ENCODE measurements at regions not wholly inside any gene's neighbourhood (a gene's known extent, or its start where the extent isn't known, plus 50 kb on each side); places are given as distances from the start of the nearest gene placed in this dataset.

DNA sequence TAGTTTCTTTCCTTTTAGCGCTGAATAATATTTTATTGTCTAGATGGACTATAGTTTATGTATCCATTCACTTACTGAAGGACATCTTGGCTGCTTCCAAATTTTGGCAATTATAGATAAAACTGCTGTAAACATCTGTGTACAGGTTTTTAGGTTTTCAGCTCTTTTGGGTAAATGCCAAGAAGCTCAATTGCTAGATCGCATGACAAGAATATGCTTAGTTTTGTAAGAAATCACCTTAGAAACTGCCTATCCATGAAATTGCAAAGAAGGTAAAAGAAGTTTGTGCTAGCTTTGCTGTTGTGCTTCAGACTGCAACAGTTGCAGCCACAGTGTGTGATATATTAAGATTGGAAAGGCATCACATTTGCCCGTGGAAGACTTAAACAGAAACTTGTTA is 103.2 kb upstream of the TNS3 start (continued):
- TF ChIP-seq, protein P1, sequence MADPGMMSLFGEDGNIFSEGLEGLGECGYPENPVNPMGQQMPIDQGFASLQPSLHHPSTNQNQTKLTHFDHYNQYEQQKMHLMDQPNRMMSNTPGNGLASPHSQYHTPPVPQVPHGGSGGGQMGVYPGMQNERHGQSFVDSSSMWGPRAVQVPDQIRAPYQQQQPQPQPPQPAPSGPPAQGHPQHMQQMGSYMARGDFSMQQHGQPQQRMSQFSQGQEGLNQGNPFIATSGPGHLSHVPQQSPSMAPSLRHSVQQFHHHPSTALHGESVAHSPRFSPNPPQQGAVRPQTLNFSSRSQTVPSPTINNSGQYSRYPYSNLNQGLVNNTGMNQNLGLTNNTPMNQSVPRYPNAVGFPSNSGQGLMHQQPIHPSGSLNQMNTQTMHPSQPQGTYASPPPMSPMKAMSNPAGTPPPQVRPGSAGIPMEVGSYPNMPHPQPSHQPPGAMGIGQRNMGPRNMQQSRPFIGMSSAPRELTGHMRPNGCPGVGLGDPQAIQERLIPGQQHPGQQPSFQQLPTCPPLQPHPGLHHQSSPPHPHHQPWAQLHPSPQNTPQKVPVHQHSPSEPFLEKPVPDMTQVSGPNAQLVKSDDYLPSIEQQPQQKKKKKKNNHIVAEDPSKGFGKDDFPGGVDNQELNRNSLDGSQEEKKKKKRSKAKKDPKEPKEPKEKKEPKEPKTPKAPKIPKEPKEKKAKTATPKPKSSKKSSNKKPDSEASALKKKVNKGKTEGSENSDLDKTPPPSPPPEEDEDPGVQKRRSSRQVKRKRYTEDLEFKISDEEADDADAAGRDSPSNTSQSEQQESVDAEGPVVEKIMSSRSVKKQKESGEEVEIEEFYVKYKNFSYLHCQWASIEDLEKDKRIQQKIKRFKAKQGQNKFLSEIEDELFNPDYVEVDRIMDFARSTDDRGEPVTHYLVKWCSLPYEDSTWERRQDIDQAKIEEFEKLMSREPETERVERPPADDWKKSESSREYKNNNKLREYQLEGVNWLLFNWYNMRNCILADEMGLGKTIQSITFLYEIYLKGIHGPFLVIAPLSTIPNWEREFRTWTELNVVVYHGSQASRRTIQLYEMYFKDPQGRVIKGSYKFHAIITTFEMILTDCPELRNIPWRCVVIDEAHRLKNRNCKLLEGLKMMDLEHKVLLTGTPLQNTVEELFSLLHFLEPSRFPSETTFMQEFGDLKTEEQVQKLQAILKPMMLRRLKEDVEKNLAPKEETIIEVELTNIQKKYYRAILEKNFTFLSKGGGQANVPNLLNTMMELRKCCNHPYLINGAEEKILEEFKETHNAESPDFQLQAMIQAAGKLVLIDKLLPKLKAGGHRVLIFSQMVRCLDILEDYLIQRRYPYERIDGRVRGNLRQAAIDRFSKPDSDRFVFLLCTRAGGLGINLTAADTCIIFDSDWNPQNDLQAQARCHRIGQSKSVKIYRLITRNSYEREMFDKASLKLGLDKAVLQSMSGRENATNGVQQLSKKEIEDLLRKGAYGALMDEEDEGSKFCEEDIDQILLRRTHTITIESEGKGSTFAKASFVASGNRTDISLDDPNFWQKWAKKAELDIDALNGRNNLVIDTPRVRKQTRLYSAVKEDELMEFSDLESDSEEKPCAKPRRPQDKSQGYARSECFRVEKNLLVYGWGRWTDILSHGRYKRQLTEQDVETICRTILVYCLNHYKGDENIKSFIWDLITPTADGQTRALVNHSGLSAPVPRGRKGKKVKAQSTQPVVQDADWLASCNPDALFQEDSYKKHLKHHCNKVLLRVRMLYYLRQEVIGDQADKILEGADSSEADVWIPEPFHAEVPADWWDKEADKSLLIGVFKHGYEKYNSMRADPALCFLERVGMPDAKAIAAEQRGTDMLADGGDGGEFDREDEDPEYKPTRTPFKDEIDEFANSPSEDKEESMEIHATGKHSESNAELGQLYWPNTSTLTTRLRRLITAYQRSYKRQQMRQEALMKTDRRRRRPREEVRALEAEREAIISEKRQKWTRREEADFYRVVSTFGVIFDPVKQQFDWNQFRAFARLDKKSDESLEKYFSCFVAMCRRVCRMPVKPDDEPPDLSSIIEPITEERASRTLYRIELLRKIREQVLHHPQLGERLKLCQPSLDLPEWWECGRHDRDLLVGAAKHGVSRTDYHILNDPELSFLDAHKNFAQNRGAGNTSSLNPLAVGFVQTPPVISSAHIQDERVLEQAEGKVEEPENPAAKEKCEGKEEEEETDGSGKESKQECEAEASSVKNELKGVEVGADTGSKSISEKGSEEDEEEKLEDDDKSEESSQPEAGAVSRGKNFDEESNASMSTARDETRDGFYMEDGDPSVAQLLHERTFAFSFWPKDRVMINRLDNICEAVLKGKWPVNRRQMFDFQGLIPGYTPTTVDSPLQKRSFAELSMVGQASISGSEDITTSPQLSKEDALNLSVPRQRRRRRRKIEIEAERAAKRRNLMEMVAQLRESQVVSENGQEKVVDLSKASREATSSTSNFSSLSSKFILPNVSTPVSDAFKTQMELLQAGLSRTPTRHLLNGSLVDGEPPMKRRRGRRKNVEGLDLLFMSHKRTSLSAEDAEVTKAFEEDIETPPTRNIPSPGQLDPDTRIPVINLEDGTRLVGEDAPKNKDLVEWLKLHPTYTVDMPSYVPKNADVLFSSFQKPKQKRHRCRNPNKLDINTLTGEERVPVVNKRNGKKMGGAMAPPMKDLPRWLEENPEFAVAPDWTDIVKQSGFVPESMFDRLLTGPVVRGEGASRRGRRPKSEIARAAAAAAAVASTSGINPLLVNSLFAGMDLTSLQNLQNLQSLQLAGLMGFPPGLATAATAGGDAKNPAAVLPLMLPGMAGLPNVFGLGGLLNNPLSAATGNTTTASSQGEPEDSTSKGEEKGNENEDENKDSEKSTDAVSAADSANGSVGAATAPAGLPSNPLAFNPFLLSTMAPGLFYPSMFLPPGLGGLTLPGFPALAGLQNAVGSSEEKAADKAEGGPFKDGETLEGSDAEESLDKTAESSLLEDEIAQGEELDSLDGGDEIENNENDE (IDR thresholded peaks at IDR 0.05; ENCODE audit: insufficient replicate concordance, low read length): no peak
- TF ChIP-seq SIN3A (conservative IDR thresholded peaks at IDR 0.05 in 1 of 2, IDR thresholded peaks at IDR 0.05 in 1 of 2; ENCODE audit: low read depth in 1 of 2, low read length in 2 of 2) (no peak), PHF8 (conservative IDR thresholded peaks at IDR 0.05; ENCODE audit: low read depth, low read length) (no peak), JUN (IDR thresholded peaks at IDR 0.05; ENCODE audit: low read depth, low read length) (no peak), CTBP2 (IDR thresholded peaks at IDR 0.05; ENCODE audit: borderline replicate concordance, insufficient read depth, insufficient read length, low read length) (no peak), EP300 (IDR thresholded peaks at IDR 0.05; ENCODE audit: borderline replicate concordance in 1 of 2, low read depth in 2 of 2, low read length in 2 of 2) (no peak), KDM1A (IDR thresholded peaks at IDR 0.05; ENCODE audit: borderline replicate concordance, low read length) (no peak), NRF1 (IDR thresholded peaks at IDR 0.05; ENCODE audit: low read depth, low read length) (no peak), SAP30 (IDR thresholded peaks at IDR 0.05; ENCODE audit: insufficient read depth, insufficient replicate concordance, low read length) (no peak), POLR2AphosphoS5 (IDR thresholded peaks at IDR 0.05; ENCODE audit: low read depth, low read length) (no peak), ZNF274 (IDR thresholded peaks at IDR 0.05; ENCODE audit: borderline replicate concordance, extremely low read depth, low read length) (no peak), SIRT6 (IDR thresholded peaks at IDR 0.05; ENCODE audit: low read length) (no peak)
